ENCODE measurements at regions not wholly inside any gene's neighbourhood (a gene's known extent, or its start where the extent isn't known, plus 50 kb on each side); places are given as distances from the start of the nearest gene placed in this dataset.

DNA sequence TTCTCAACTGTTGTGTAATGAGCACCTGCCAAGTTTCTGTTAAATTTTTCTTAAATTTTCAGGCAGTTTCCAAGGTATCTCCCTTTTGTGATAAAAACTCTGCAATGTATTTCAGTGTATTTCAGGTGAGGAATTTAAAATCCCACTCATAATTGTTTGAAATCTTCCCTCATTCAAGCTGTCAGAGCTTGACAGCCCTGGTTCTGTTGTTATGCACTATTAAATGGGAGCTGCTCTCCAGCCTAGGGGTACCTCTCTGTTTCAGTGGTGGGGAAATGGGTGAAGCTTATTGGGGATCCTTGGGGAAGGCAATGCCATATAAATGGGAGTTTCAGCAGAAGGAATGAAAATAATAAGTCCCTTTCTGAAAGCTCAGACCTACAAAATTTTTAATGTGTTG is 178.0 kb upstream of the TMCO5A start:
- CTCF ChIA-PET, result interaction anchor here (1.2 kb wide), 1 partner anchor 124 kb away, joined by 3 read pairs; no protein-coding TSS in a partner anchor

GRCh38 chr15:37758412-37758811 is 176.0 kb upstream of the TMCO5A start:
- ChIA-PET CTCF (interaction anchor here (0.6 kb wide), 1 partner anchor 61 kb away, joined by 3 read pairs; no protein-coding TSS in a partner anchor), POLR2A (no interaction called here)
- no peaks in the 10 kb centered on the region; the same call in 1 of the 2 replicates for H3K27me3 ChIP-seq (ENCODE audit: control insufficient read depth, insufficient read depth, low read length)
- no peaks in the 10 kb centered on the region for H3K36me3 ChIP-seq (ENCODE audit: control insufficient read depth, insufficient read depth, low read length)
- TF ChIP-seq CTCF (IDR thresholded peaks at IDR 0.05; ENCODE audit: insufficient read depth, low read depth, low read length), result no peak
- DNase-seq (ENCODE audit: low read depth), result no peak
- no peak overlapping the region for H3K4me3 ChIP-seq (ENCODE audit: low read depth, low read length)

More for the DNA sequence above, 178.0 kb upstream of the TMCO5A start:
- no peak for DNase-seq (ENCODE audit: low read depth)
- TF ChIP-seq CTCF (IDR thresholded peaks at IDR 0.05; ENCODE audit: insufficient read depth, low read depth, low read length), result no peak
- H3K36me3 ChIP-seq (ENCODE audit: control insufficient read depth, insufficient read depth, low read length), result no peaks in the 10 kb centered on the region
- H3K4me3 ChIP-seq (ENCODE audit: low read depth, low read length), result no peak overlapping the region
- POLR2A ChIA-PET, result no interaction called here
- no peaks in the 10 kb centered on the region; the same call in 1 of the 2 replicates for H3K27me3 ChIP-seq (ENCODE audit: control insufficient read depth, insufficient read depth, low read length)

GRCh38 chr15:37764733-37765191 is 169.7 kb upstream of the TMCO5A start:
- DNase-seq (ENCODE audit: low read depth), result no peak
- Histone ChIP-seq H3K4me3 (ENCODE audit: low read depth, low read length) (no peak overlapping the region), H3K36me3 (ENCODE audit: control insufficient read depth, insufficient read depth, low read length) (no peaks in the 10 kb centered on the region), H3K27me3 (ENCODE audit: control insufficient read depth, insufficient read depth, low read length) (no peaks in the 10 kb centered on the region)
- peak; percentile 60 for TF ChIP-seq CTCF (IDR thresholded peaks at IDR 0.05; ENCODE audit: insufficient read depth, low read depth, low read length)
- CTCF ChIA-PET, result interaction anchor here (0.6 to 4.5 kb wide), 17 partner anchors 10 to 1160 kb away, joined by 3 to 32 read pairs (median 4); no protein-coding TSS in a partner anchor
- POLR2A ChIA-PET, result no interaction called here

- no peaks in the 10 kb centered on the region for H3K36me3 ChIP-seq (ENCODE audit: control insufficient read depth, insufficient read depth, low read length)
- CTCF ChIA-PET, result interaction anchor here (0.8 to 4.5 kb wide), 8 partner anchors 12 to 115 kb away, joined by 3 to 32 read pairs (median 3); no protein-coding TSS in a partner anchor
- no peaks in the 10 kb centered on the region for H3K27me3 ChIP-seq (ENCODE audit: control insufficient read depth, insufficient read depth, low read length)
- TF ChIP-seq CTCF (IDR thresholded peaks at IDR 0.05; ENCODE audit: insufficient read depth, low read depth, low read length), result no peak
- H3K4me3 ChIP-seq (ENCODE audit: low read depth, low read length), result no peak overlapping the region
- DNase-seq (ENCODE audit: low read depth), result no peak
- POLR2A ChIA-PET, result no interaction called here
Observed at GRCh38 chr15:37765786-37766185, 168.7 kb upstream of the TMCO5A start.

- no peak for DNase-seq (ENCODE audit: low read depth)
- H3K36me3 ChIP-seq (ENCODE audit: control insufficient read depth, insufficient read depth, low read length), result no peaks in the 10 kb centered on the region
- CTCF ChIA-PET, result interaction anchor here (1.7 kb wide), 1 partner anchor 124 kb away, joined by 4 read pairs; no protein-coding TSS in a partner anchor
- no peak for TF ChIP-seq CTCF (IDR thresholded peaks at IDR 0.05; ENCODE audit: insufficient read depth, low read depth, low read length)
- no peak overlapping the region for H3K4me3 ChIP-seq (ENCODE audit: low read depth, low read length)
- no peaks in the 10 kb centered on the region for H3K27me3 ChIP-seq (ENCODE audit: control insufficient read depth, insufficient read depth, low read length)
- POLR2A ChIA-PET, result no interaction called here
Observed at GRCh38 chr15:37767841-37768455, 166.5 kb upstream of the TMCO5A start.

Data from BJ (cell line).